H9 (cell line): ENCODE measurements at regions not wholly inside any gene's neighbourhood (a gene's known extent, or its start where the extent isn't known, plus 50 kb on each side); places are given as distances from the start of the nearest gene placed in this dataset.

ENCODE experiments used
- DNase-seq: peaks from one replicate; pipeline ENCODE4 v3.0.0-alpha.2; 2017
- H2AFZ ChIP-seq: one replicate; pipeline ENCODE4 v1.6.1; 2013; ENCODE audit warnings: mild to moderate bottlenecking, low read length, control low read depth, moderate library complexity
- H2AK5ac ChIP-seq: 2 replicates; pipeline ENCODE4 v1.6.1; 2013; ENCODE audit warnings: low read length, control low read depth, mixed read lengths; ENCODE audit not compliant: insufficient read length
- H2BK120ac ChIP-seq: one replicate; pipeline ENCODE4 v1.6.1; 2013; ENCODE audit warnings: low read depth, mild to moderate bottlenecking, low read length, control low read depth, inconsistent platforms; ENCODE audit not compliant: poor library complexity, severe bottlenecking
- H2BK12ac ChIP-seq: 2 replicates; pipeline ENCODE4 v1.6.1; 2013; ENCODE audit warnings: low read length, control low read depth, mixed read lengths, low read depth; ENCODE audit not compliant: insufficient read length
- H2BK15ac ChIP-seq: 2 replicates; pipeline ENCODE4 v1.6.1; 2013; ENCODE audit warnings: low read depth, low read length, control low read depth
- H2BK20ac ChIP-seq: one replicate; pipeline ENCODE4 v1.6.1; 2013; ENCODE audit warnings: low read depth, mild to moderate bottlenecking, low read length, control low read depth, inconsistent platforms; ENCODE audit not compliant: poor library complexity, severe bottlenecking
- H2BK5ac ChIP-seq: 2 replicates; pipeline ENCODE4 v1.6.1; 2013; ENCODE audit warnings: low read length, control low read depth, mixed read lengths; ENCODE audit not compliant: insufficient read length
- H3K14ac ChIP-seq: 2 replicates; pipeline ENCODE4 v1.6.1; 2013; ENCODE audit warnings: low read length, control low read depth; ENCODE audit not compliant: insufficient read depth
- H3K18ac ChIP-seq: 2 replicates; pipeline ENCODE4 v1.6.1; 2013; ENCODE audit warnings: low read depth, mild to moderate bottlenecking, mixed read lengths, low read length, control low read depth; ENCODE audit not compliant: insufficient read length
- H3K23ac ChIP-seq: 2 replicates; pipeline ENCODE4 v1.6.1; 2013; ENCODE audit warnings: low read length, control low read depth, mixed read lengths, low read depth; ENCODE audit not compliant: insufficient read length
- H3K23me2 ChIP-seq: 2 replicates; pipeline ENCODE4 v1.6.1; 2013; ENCODE audit warnings: low read depth, mild to moderate bottlenecking, mixed read lengths, low read length, control low read depth; ENCODE audit not compliant: insufficient read length, poor library complexity, severe bottlenecking
- H3K27ac ChIP-seq: 2 replicates; pipeline ENCODE4 v1.5.1; 2013; ENCODE audit warnings: low read length, control low read depth, mixed read lengths, low read depth; ENCODE audit not compliant: insufficient read length
- H3K27me3 ChIP-seq: 2 replicates; pipeline ENCODE4 v1.6.1; 2013; ENCODE audit warnings: low read length, control low read depth, inconsistent platforms; ENCODE audit not compliant: insufficient read depth
- H3K4ac ChIP-seq: 2 replicates; pipeline ENCODE4 v1.6.1; 2013; ENCODE audit warnings: low read depth, mild to moderate bottlenecking, control low read depth, inconsistent platforms, low read length, moderate library complexity
- H3K4me1 ChIP-seq: 2 replicates; pipeline ENCODE4 v1.6.1; 2013; ENCODE audit warnings: low read length, control low read depth, inconsistent platforms; ENCODE audit not compliant: insufficient read depth
- H3K4me2 ChIP-seq: 2 replicates; pipeline ENCODE4 v1.6.1; 2013; ENCODE audit warnings: low read length, control low read depth, mixed read lengths; ENCODE audit not compliant: insufficient read length, insufficient read depth
- H3K56ac ChIP-seq: 2 replicates; pipeline ENCODE4 v1.6.1; 2013; ENCODE audit warnings: low read depth, mild to moderate bottlenecking, mixed read lengths, low read length, control low read depth; ENCODE audit not compliant: insufficient read length
- H3K79me1 ChIP-seq: 2 replicates; pipeline ENCODE4 v1.6.1; 2013; ENCODE audit warnings: low read depth, mild to moderate bottlenecking, moderate library complexity, low read length, control low read depth, inconsistent platforms; ENCODE audit not compliant: insufficient read depth, poor library complexity, severe bottlenecking
- H3K79me2 ChIP-seq: 2 replicates; pipeline ENCODE4 v1.6.1; 2013; ENCODE audit warnings: low read length, control low read depth, inconsistent platforms; ENCODE audit not compliant: insufficient read depth
- H3K9ac ChIP-seq: 2 replicates; pipeline ENCODE4 v1.6.1; 2013; ENCODE audit warnings: low read length, control low read depth, mixed read lengths; ENCODE audit not compliant: insufficient read length; ENCODE audit errors: extremely low read depth
- H3K9me3 ChIP-seq: one replicate; pipeline ENCODE4 v1.6.1; 2013; ENCODE audit warnings: low read depth, low read length, inconsistent platforms; ENCODE audit not compliant: control insufficient read depth
- H3T11ph ChIP-seq: one replicate; pipeline ENCODE4 v1.6.1; 2013; ENCODE audit warnings: mild to moderate bottlenecking, low read length, control low read depth, inconsistent platforms
- H4K20me1 ChIP-seq: one replicate; pipeline ENCODE4 v1.6.1; 2013; ENCODE audit not compliant: control insufficient read depth, insufficient read length, insufficient read depth
- H4K5ac ChIP-seq: 2 replicates; pipeline ENCODE4 v1.6.1; 2013; ENCODE audit warnings: low read depth, mild to moderate bottlenecking, mixed read lengths, low read length, control low read depth; ENCODE audit not compliant: insufficient read length
- H4K8ac ChIP-seq: replicated peaks from 2 replicates; pipeline ENCODE4 v1.6.1; 2013; ENCODE audit warnings: low read length, control low read depth, mixed read lengths, low read depth; ENCODE audit not compliant: insufficient read length
- H4K91ac ChIP-seq: 2 replicates; pipeline ENCODE4 v1.6.1; 2013; ENCODE audit warnings: low read depth, mild to moderate bottlenecking, moderate library complexity, mixed read lengths, low read length, control low read depth; ENCODE audit not compliant: insufficient read length
- H3K27ac Mint-ChIP-seq, 3 experiments: 2 replicates in 2 of 3; 3 replicates in 1 of 3; pipeline ENCODE4 v1.8.0; 2020 to 2021; ENCODE audit warnings: mixed read lengths in 3 of 3, mild to moderate bottlenecking in 1 of 3, moderate library complexity in 1 of 3
- H3K27me3 Mint-ChIP-seq: 2 replicates; pipeline ENCODE4 v1.8.0; 2021; ENCODE audit warnings: low read depth, mild to moderate bottlenecking, moderate library complexity, mixed read lengths
- H3K36me3 Mint-ChIP-seq, 3 experiments: 2 replicates in 2 of 3; 3 replicates in 1 of 3; pipeline ENCODE4 v1.8.0; 2020 to 2021; ENCODE audit warnings: low read depth in 3 of 3, mixed read lengths in 3 of 3; ENCODE audit not compliant: insufficient read depth in 1 of 3
- H3K4me1 Mint-ChIP-seq, 2 experiments: 2 replicates each; pipeline ENCODE4 v1.8.0; 2020; ENCODE audit warnings: mixed read lengths in 2 of 2
- H3K4me3 Mint-ChIP-seq, 2 experiments: 2 replicates in 1 of 2; 3 replicates in 1 of 2; pipeline ENCODE4 v1.8.0; 2020 to 2021; ENCODE audit warnings: mild to moderate bottlenecking in 2 of 2, mixed read lengths in 2 of 2, moderate library complexity in 1 of 2
- H3K9me3 Mint-ChIP-seq, 2 experiments: 2 replicates in 1 of 2; 3 replicates in 1 of 2; pipeline ENCODE4 v1.8.0; 2020; ENCODE audit warnings: mild to moderate bottlenecking in 2 of 2, mixed read lengths in 2 of 2, moderate library complexity in 1 of 2
- CTCF ChIP-seq: fragments of 200-600 bp; sonication (generic); conservative IDR thresholded peaks from 3 replicates; pipeline ENCODE4 v1.8.0; 2021; ENCODE audit warnings: antibody characterized with exemption, mild to moderate bottlenecking
- whole genome bisulfite sequencing: extraction: QIAGEN DNeasy Blood & Tissue Kit; methylation state at CpG from one replicate; pipeline ENCODE4 v1.1.7; 2013; ENCODE audit warnings: missing lambda C conversion rate, low lambda C conversion rate, mixed read lengths; ENCODE audit not compliant: insufficient read length; ENCODE audit errors: extremely low coverage; 5-methylcytosine and 5-hydroxymethylcytosine counted together

- no peak overlapping the region for H3K4ac ChIP-seq
- no CpG with 5 or more reads among the region's 1 CpG for WGBS
- H2BK12ac ChIP-seq: no peak overlapping the region
- H4K20me1 ChIP-seq: no peaks in the 10 kb centered on the region
- no peak overlapping the region for H3K14ac ChIP-seq
- no peaks in the 10 kb centered on the region for H3K27me3 ChIP-seq
- H4K5ac ChIP-seq: no peak overlapping the region
- no peak overlapping the region for H2BK15ac ChIP-seq
- no peak for TF ChIP-seq CTCF
- H3T11ph ChIP-seq: no peak overlapping the region
- no peak overlapping the region for H3K56ac ChIP-seq
- H3K4me2 ChIP-seq: no peak overlapping the region
- no peak overlapping the region for H2BK120ac ChIP-seq
- H3K27ac Mint-ChIP-seq: no peak overlapping the region
- H3K9me3 ChIP-seq: no peaks in the 10 kb centered on the region
- no peak for DNase-seq
- peaks cover 3 to 10% of the 10 kb centered on the region in 2 experiments; a peak in 3 of 5 replicates for H3K9me3 Mint-ChIP-seq
- H3K9ac ChIP-seq: no peak overlapping the region
- no peaks in the 10 kb centered on the region for H3K23me2 ChIP-seq
- H3K79me2 ChIP-seq: no peaks in the 10 kb centered on the region
- H4K91ac ChIP-seq: no peak overlapping the region
- H3K23ac ChIP-seq: no peak overlapping the region
- no peaks in the 10 kb centered on the region for H3K4me1 ChIP-seq
- H3K36me3 Mint-ChIP-seq: peaks cover 0 to 13% (median 3%) of the 10 kb centered on the region in 3 experiments; a peak in 4 of 7 replicates
- no peak overlapping the region for H2AK5ac ChIP-seq
- H3K18ac ChIP-seq: no peak overlapping the region
- H2AFZ ChIP-seq: no peak overlapping the region
- H2BK5ac ChIP-seq: no peak overlapping the region
- no peaks in the 10 kb centered on the region for H3K79me1 ChIP-seq
- no peak overlapping the region for H3K4me3 Mint-ChIP-seq
- no peaks in the 10 kb centered on the region for H3K4me1 Mint-ChIP-seq
- H4K8ac ChIP-seq: no peak overlapping the region
- H2BK20ac ChIP-seq: no peak overlapping the region
- H3K27ac ChIP-seq: no peak overlapping the region
- H3K27me3 Mint-ChIP-seq: no peaks in the 10 kb centered on the region
Observed at GRCh38 chr4:137722910-137723309, 190.6 kb upstream of the PCDH18 start.
